H1 (cell line): ENCODE measurements at regions not wholly inside any gene's neighbourhood (a gene's known extent, or its start where the extent isn't known, plus 50 kb on each side); places are given as distances from the start of the nearest gene placed in this dataset.

ENCODE experiments used
- CTCF ChIA-PET: fragments of 300-600 bp; sonication (Branson Sonifier 250); formaldehyde crosslinking; loops from one replicate; lab custom pipeline; 2021; ENCODE audit not compliant: partially characterized antibody; lab: Charles Lee
- POLR2A ChIA-PET: fragments of 300-600 bp; sonication (Branson Sonifier 250); formaldehyde crosslinking; loops from one replicate; lab custom pipeline; 2021; ENCODE audit warnings: inconsistent platforms; ENCODE audit not compliant: partially characterized antibody; lab: Charles Lee
- DNase-seq, 2 experiments: peaks; one replicate each; pipeline versions ENCODE4 v3.0.0 to v3.0.0-alpha.2; 2010 to 2022; ENCODE audit warnings: low spot score in 2 of 2, low read depth in 1 of 2, mixed read lengths in 1 of 2
- FAIRE-seq: peaks from 2 replicates; lab custom pipeline; 2011; peaks lifted over from hg19 to GRCh38; lab: Jason Lieb, UNC
- H2AFZ ChIP-seq: 2 replicates; pipeline ENCODE4 v1.8.1; 2012; ENCODE audit warnings: low read length, inconsistent platforms
- H2AK5ac ChIP-seq: 2 replicates; pipeline ENCODE4 v1.6.1; 2013; ENCODE audit warnings: low read depth, low read length
- H2BK120ac ChIP-seq: replicated peaks from 2 replicates; pipeline ENCODE3; 2013; ENCODE audit warnings: low read depth, low read length, inconsistent platforms
- H2BK12ac ChIP-seq: 2 replicates; pipeline ENCODE4 v1.6.1; 2013; ENCODE audit warnings: low read depth, low read length
- H2BK15ac ChIP-seq: 2 replicates; pipeline ENCODE4 v1.6.1; 2013; ENCODE audit warnings: low read length
- H2BK20ac ChIP-seq: 2 replicates; pipeline ENCODE4 v1.6.1; 2013; ENCODE audit warnings: low read length
- H2BK5ac ChIP-seq: 2 replicates; pipeline ENCODE4 v1.6.1; 2013; ENCODE audit warnings: low read depth, low read length
- H3K14ac ChIP-seq: 2 replicates; pipeline ENCODE4 v1.6.1; 2013; ENCODE audit warnings: inconsistent platforms; ENCODE audit not compliant: insufficient read length
- H3K18ac ChIP-seq: 2 replicates; pipeline ENCODE4 v1.6.1; 2013; ENCODE audit warnings: low read length; ENCODE audit errors: extremely low read depth
- H3K23ac ChIP-seq: 2 replicates; pipeline ENCODE4 v1.6.1; 2013; ENCODE audit warnings: inconsistent platforms; ENCODE audit not compliant: insufficient read length
- H3K23me2 ChIP-seq: 2 replicates; pipeline ENCODE4 v1.6.1; 2013; ENCODE audit warnings: low read depth, low read length
- H3K27ac ChIP-seq: 2 replicates; pipeline ENCODE4 v1.6.1; 2011; ENCODE audit warnings: low read depth, low read length, inconsistent platforms
- H3K27me3 ChIP-seq, 4 experiments: replicated peaks in 1 of 4; 1 replicate in 1 of 4; 2 replicates in 3 of 4; pipeline versions ENCODE4 v1.6.1 to v1.8.1; 2011 to 2013; ENCODE audit warnings: low read length in 3 of 4, mild to moderate bottlenecking in 3 of 4, inconsistent platforms in 2 of 4, mixed read lengths in 2 of 4, moderate library complexity in 1 of 4; ENCODE audit not compliant: control insufficient read depth in 3 of 4, insufficient read depth in 3 of 4; ENCODE audit errors: extremely low read depth in 1 of 4
- H3K36me3 ChIP-seq, 4 experiments: 2 replicates each; pipeline versions ENCODE4 v1.6.1 to v1.8.1; 2011 to 2013; ENCODE audit warnings: mild to moderate bottlenecking in 4 of 4, low read length in 3 of 4, moderate library complexity in 2 of 4, control low read depth in 1 of 4, inconsistent platforms in 1 of 4; ENCODE audit not compliant: insufficient read depth in 4 of 4, control insufficient read depth in 2 of 4
- H3K4ac ChIP-seq: replicated peaks from 2 replicates; pipeline ENCODE3; 2013; ENCODE audit warnings: low read length, low read depth, mixed read lengths, inconsistent platforms; ENCODE audit not compliant: insufficient read length
- H3K4me1 ChIP-seq, 4 experiments: replicated peaks in 1 of 4; 1 replicate in 1 of 4; 2 replicates in 3 of 4; pipeline versions ENCODE4 v1.6.1 to v1.8.1; 2011 to 2013; ENCODE audit warnings: low read length in 3 of 4, inconsistent platforms in 2 of 4, mixed read lengths in 1 of 4; ENCODE audit not compliant: insufficient read depth in 4 of 4, control insufficient read depth in 3 of 4
- H3K4me2 ChIP-seq, 2 experiments: 2 replicates each; pipeline versions ENCODE4 v1.6.1 to v1.8.1; 2011 to 2013; ENCODE audit warnings: low read depth in 2 of 2, low read length in 2 of 2, control low read depth in 1 of 2, inconsistent platforms in 1 of 2, mild to moderate bottlenecking in 1 of 2; ENCODE audit not compliant: insufficient read depth in 1 of 2
- H3K4me3 ChIP-seq, 4 experiments: fragments of 200-600, 300-600 bp in 1 of 4; sonication (generic), shearing (Covaris generic), sonication (Bioruptor Twin) in 1 of 4; 2 replicates each; pipeline versions ENCODE4 v1.5.1 to v1.8.1; 2011 to 2016; ENCODE audit warnings: low read length in 4 of 4, low read depth in 3 of 4, control low read depth in 2 of 4, inconsistent platforms in 2 of 4, mild to moderate bottlenecking in 2 of 4, mixed read lengths in 1 of 4, moderate library complexity in 1 of 4; ENCODE audit not compliant: insufficient read depth in 2 of 4; ENCODE audit errors: extremely low read depth in 1 of 4
- H3K56ac ChIP-seq: replicated peaks from 2 replicates; pipeline ENCODE3; 2013; ENCODE audit warnings: low read depth, mild to moderate bottlenecking, mixed read lengths, low read length, inconsistent platforms; ENCODE audit not compliant: insufficient read length
- H3K79me1 ChIP-seq: 2 replicates; pipeline ENCODE4 v1.6.1; 2013; ENCODE audit warnings: low read depth, low read length, control low read depth
- H3K79me2 ChIP-seq, 2 experiments: 2 replicates each; pipeline versions ENCODE4 v1.6.1 to v1.8.1; 2012 to 2013; ENCODE audit warnings: low read length in 2 of 2, mild to moderate bottlenecking in 2 of 2, inconsistent platforms in 1 of 2; ENCODE audit not compliant: insufficient read depth in 2 of 2, control insufficient read depth in 1 of 2
- H3K9ac ChIP-seq, 4 experiments: replicated peaks in 1 of 4; 1 replicate in 1 of 4; 2 replicates in 3 of 4; pipeline versions ENCODE4 v1.6.1 to v1.8.1; 2011 to 2013; ENCODE audit warnings: low read depth in 3 of 4, low read length in 3 of 4, control low read depth in 2 of 4, mild to moderate bottlenecking in 2 of 4, moderate library complexity in 2 of 4, inconsistent platforms in 1 of 4; ENCODE audit errors: extremely low read depth in 1 of 4
- H3K9me3 ChIP-seq, 2 experiments: 2 replicates each; pipeline versions ENCODE4 v1.6.1 to v1.8.1; 2012 to 2013; ENCODE audit warnings: mild to moderate bottlenecking in 2 of 2, moderate library complexity in 2 of 2, control low read depth in 1 of 2, inconsistent platforms in 1 of 2, low read depth in 1 of 2, low read length in 1 of 2, mixed read lengths in 1 of 2; ENCODE audit not compliant: insufficient read depth in 2 of 2
- H4K20me1 ChIP-seq, 2 experiments: replicated peaks in 1 of 2; 2 replicates each; pipeline versions ENCODE3 to v1.8.1; 2011 to 2013; ENCODE audit warnings: inconsistent platforms in 2 of 2, low read length in 2 of 2, mild to moderate bottlenecking in 1 of 2; ENCODE audit not compliant: insufficient read depth in 2 of 2, control insufficient read depth in 1 of 2
- H4K5ac ChIP-seq: 2 replicates; pipeline ENCODE4 v1.6.1; 2013; ENCODE audit warnings: low read length, low read depth, mixed read lengths, inconsistent platforms; ENCODE audit not compliant: insufficient read length
- H4K8ac ChIP-seq: 2 replicates; pipeline ENCODE4 v1.8.0; 2013; ENCODE audit warnings: mild to moderate bottlenecking, moderate library complexity, low read length, inconsistent platforms; ENCODE audit not compliant: insufficient read depth; ENCODE audit errors: extremely low read depth
- H4K91ac ChIP-seq: replicated peaks from 2 replicates; pipeline ENCODE3; 2013; ENCODE audit warnings: low read length, mixed read lengths, inconsistent platforms; ENCODE audit not compliant: insufficient read length
- CBX8 ChIP-seq: fragments of 300-800, 300-1000 bp; sonication (generic); IDR thresholded peaks from 2 replicates; pipeline ENCODE4 v1.7.1; 2016; ENCODE audit warnings: low read depth, low read length, borderline replicate concordance
- NRF1 ChIP-seq: IDR thresholded peaks from 2 replicates; pipeline ENCODE4 v1.6.1; 2011; ENCODE audit warnings: mild to moderate bottlenecking, low read depth, low read length, improper control_type of control experiment
- WGBS, 2 experiments: shearing (Covaris generic) in 1 of 2; methylation state at CpG; one replicate each; pipeline versions ENCODE4 v1.1.6 to v1.1.7; 2013 to 2015; ENCODE audit warnings: low lambda C conversion rate in 2 of 2, mixed read lengths in 2 of 2, inconsistent platforms in 1 of 2, low coverage in 1 of 2, missing lambda C conversion rate in 1 of 2; ENCODE audit not compliant: insufficient replicate concordance in 2 of 2, insufficient coverage in 1 of 2, insufficient read length in 1 of 2; ENCODE audit errors: extremely low coverage in 1 of 2, missing lambda C conversion rate in 1 of 2; 5-methylcytosine and 5-hydroxymethylcytosine counted together

- no peak overlapping the region for H3K23ac ChIP-seq
- no peak overlapping the region for H4K5ac ChIP-seq
- peaks cover 5% of the 10 kb centered on the region; the same call in 1 of the 2 replicates for H3K23me2 ChIP-seq
- no peak overlapping the region for H4K8ac ChIP-seq
- no peak overlapping the region for H3K56ac ChIP-seq
- H3K14ac ChIP-seq, result no peak overlapping the region
- CTCF ChIA-PET, result interaction anchor here (0.6 to 4.5 kb wide), 12 partner anchors 9 to 185 kb away, joined by 3 to 27 read pairs (median 6); partner anchors contain the start of gene PHOX2B
- no peak overlapping the region for H4K91ac ChIP-seq
- no peak overlapping the region for H2AK5ac ChIP-seq
- no peak overlapping the region for H3K27ac ChIP-seq
- peak overlapping the region; percentile 50 to 61; a peak in 3 of 4 replicates for H3K4me2 ChIP-seq
- peaks cover 0 to 24% (median 17%) of the 10 kb centered on the region in 4 experiments; a peak in 6 of 7 replicates for H3K4me1 ChIP-seq
- DNase-seq, result no peak
- no peaks in the 10 kb centered on the region for H3K79me1 ChIP-seq
- no peak overlapping the region for H3K9ac ChIP-seq
- H2BK20ac ChIP-seq, result no peak overlapping the region
- no peak overlapping the region for H2BK15ac ChIP-seq
- H3K4me3 ChIP-seq, result peak overlapping the region in 1 of 4 experiments; percentile 54; a peak in 1 of 8 replicates
- FAIRE-seq, result no peak
- TF ChIP-seq CBX8, result 0 out of 2 replicates have a peak, but pooled peaks have one; percentile 11
- TF ChIP-seq NRF1, result no peak
- TF ChIP-seq, all 59 proteins: peak for 1
- Histone ChIP-seq H3K9me3 (no peaks in the 10 kb centered on the region), H3K36me3 (no peaks in the 10 kb centered on the region; a peak in 1 of 8 replicates), H3K79me2 (no peaks in the 10 kb centered on the region), H2BK5ac (no peak overlapping the region), H2AFZ (no peak overlapping the region), H4K20me1 (peaks cover 18 to 29% of the 10 kb centered on the region in 2 experiments), H3K18ac (no peak overlapping the region), H2BK12ac (no peak overlapping the region), H3K27me3 (peaks cover 80 to 98% (median 96%) of the 10 kb centered on the region in 4 experiments), H2BK120ac (no peak overlapping the region), H3K4ac (no peak overlapping the region)
- POLR2A ChIA-PET, result interaction anchor here (0.9 to 4.7 kb wide), 4 partner anchors 9 to 132 kb away, joined by 3 to 25 read pairs (median 4); no protein-coding TSS in a partner anchor
- WGBS, 2 experiments, result 10% methylated on average over 12 of the region's 12 CpGs; no CpG with 5 or more reads in 1 of the 2 experiments
These were observed 55.7 kb upstream of the TMEM33 start for GRCh38 chr4:41879552-41879951.
